ENCODE measurements at regions not wholly inside any gene's neighbourhood (a gene's known extent, or its start where the extent isn't known, plus 50 kb on each side); places are given as distances from the start of the nearest gene placed in this dataset.

- TF ChIP-seq NR2C2 (CRISPR knock-in tag; IDR thresholded peaks at IDR 0.05), result no peak
Observed at GRCh38 chr4:141932490-141932889, 296.1 kb downstream of the IL15 start (continued).

GRCh38 chr4:141933978-141934377, 297.6 kb downstream of the IL15 start:
- no peaks in the 10 kb centered on the region for H3K27me3 Mint-ChIP-seq (ENCODE audit: low read depth)
- no peaks in the 10 kb centered on the region for H3K4me1 Mint-ChIP-seq
- DNase-seq (ENCODE audit: low spot score), result no peak
- H3K36me3 Mint-ChIP-seq, result peaks cover 30% of the 10 kb centered on the region
- no peak overlapping the region for H3K4me3 Mint-ChIP-seq
- ChIA-PET POLR2A (no interaction called here), CTCF (no interaction called here)
- no peak for TF ChIP-seq MYBL2 (CRISPR knock-in tag; IDR thresholded peaks at IDR 0.05)
- TF ChIP-seq GABPB1 (CRISPR knock-in tag; IDR thresholded peaks at IDR 0.05), result no peak
- TF ChIP-seq NR2C2 (CRISPR knock-in tag; IDR thresholded peaks at IDR 0.05), result no peak
- TF ChIP-seq SP1 (CRISPR knock-in tag; conservative IDR thresholded peaks at IDR 0.05), result no peak
- no peak for TF ChIP-seq FOXK1 (CRISPR knock-in tag; IDR thresholded peaks at IDR 0.05)
- TF ChIP-seq EMX1 (CRISPR knock-in tag; IDR thresholded peaks at IDR 0.05), result no peak
- no peak for TF ChIP-seq TEAD1 (CRISPR knock-in tag; IDR thresholded peaks at IDR 0.05)
- TF ChIP-seq KAT7 (CRISPR knock-in tag; IDR thresholded peaks at IDR 0.05; ENCODE audit: borderline replicate concordance), result no peak
- TF ChIP-seq NFATC4 (CRISPR knock-in tag; IDR thresholded peaks at IDR 0.05), result no peak
- TF ChIP-seq PRRX2 (CRISPR knock-in tag; IDR thresholded peaks at IDR 0.05), result no peak
- no peak for TF ChIP-seq SOX15 (CRISPR knock-in tag; IDR thresholded peaks at IDR 0.05)
- TF ChIP-seq GTF2I (CRISPR knock-in tag; conservative IDR thresholded peaks at IDR 0.05), result no peak
- no peak for TF ChIP-seq GRHL2 (CRISPR knock-in tag; IDR thresholded peaks at IDR 0.05; ENCODE audit: insufficient replicate concordance, severe bottlenecking)
- TF ChIP-seq ZNF317 (CRISPR knock-in tag; IDR thresholded peaks at IDR 0.05; ENCODE audit: borderline replicate concordance, low read depth), result no peak
- no peak for TF ChIP-seq ARID4B (CRISPR knock-in tag; IDR thresholded peaks at IDR 0.05; ENCODE audit: borderline replicate concordance)
- TF ChIP-seq ATF2 (CRISPR knock-in tag; IDR thresholded peaks at IDR 0.05; ENCODE audit: borderline replicate concordance, low read depth), result no peak
- TF ChIP-seq ETV6 (CRISPR knock-in tag; IDR thresholded peaks at IDR 0.05), result no peak
- TF ChIP-seq FOXP4 (CRISPR knock-in tag; IDR thresholded peaks at IDR 0.05), result no peak
- no peak for TF ChIP-seq TEAD4 (CRISPR knock-in tag; IDR thresholded peaks at IDR 0.05)
- TF ChIP-seq TCF7 (CRISPR knock-in tag; IDR thresholded peaks at IDR 0.05; ENCODE audit: low read depth), result no peak
- ATAC-seq, result no peak
- H3K27ac Mint-ChIP-seq, result no peak overlapping the region
- peaks cover 40% of the 10 kb centered on the region for H3K9me3 Mint-ChIP-seq
